ENCODE measurements at regions not wholly inside any gene's neighbourhood (a gene's known extent, or its start where the extent isn't known, plus 50 kb on each side); places are given as distances from the start of the nearest gene placed in this dataset.
"Not testable (repeated sequence)": the region's sequence is repeated elsewhere in the genome, so short reads cannot be mapped to it uniquely, and the experiment has no call there.

GRCh38 chr2:176934869-176935415, 277.7 kb upstream of the HNRNPA3 start:
- no peaks in the 10 kb centered on the region for H3K4me1 ChIP-seq
- no peak for TF ChIP-seq CTCF (IDR thresholded peaks at IDR 0.05; ENCODE audit: low read depth, low read length)
- H3K9me3 ChIP-seq: no peaks in the 10 kb centered on the region
- H3K36me3 ChIP-seq: no peaks in the 10 kb centered on the region
- no peak for DNase-seq
- H3K4me3 ChIP-seq (ENCODE audit: low read depth, low read length): no peak overlapping the region
- no peaks in the 10 kb centered on the region for H3K27me3 ChIP-seq

DNA sequence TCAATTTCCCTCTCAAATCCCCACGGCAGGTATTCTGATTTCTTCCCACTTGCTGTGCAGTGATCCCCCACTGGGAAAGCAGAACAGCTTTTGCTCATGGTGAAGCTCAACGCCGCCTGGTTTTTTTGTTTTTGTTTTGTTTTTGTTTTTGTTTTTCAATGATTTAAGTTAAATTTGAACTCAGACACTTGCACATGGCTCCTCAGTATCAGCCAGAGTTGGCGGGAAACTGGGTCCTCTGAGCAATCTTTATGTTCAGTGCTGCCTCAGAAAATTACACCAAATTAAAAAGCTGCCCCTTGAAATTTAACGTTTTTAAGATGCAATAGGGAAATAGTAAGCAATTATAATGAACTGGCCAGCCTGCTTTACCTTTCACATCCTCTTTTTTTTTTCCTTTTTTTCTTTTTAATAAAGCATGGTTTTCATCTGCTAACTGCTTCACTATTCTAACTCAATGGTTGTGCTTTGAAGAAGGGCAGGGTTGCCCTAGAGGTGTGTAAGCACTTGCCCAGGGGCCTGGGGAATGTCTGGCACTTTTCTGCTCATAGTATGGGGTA, 277.0 kb upstream of the HNRNPA3 start:
- DNase-seq: no peak
- Histone ChIP-seq H3K4me1 (no peaks in the 10 kb centered on the region), H3K36me3 (no peaks in the 10 kb centered on the region), H3K4me3 (ENCODE audit: low read depth, low read length) (no peak overlapping the region), H3K27me3 (no peaks in the 10 kb centered on the region), H3K9me3 (no peaks in the 10 kb centered on the region)
- TF ChIP-seq CTCF (IDR thresholded peaks at IDR 0.05; ENCODE audit: low read depth, low read length): no peak

DNA sequence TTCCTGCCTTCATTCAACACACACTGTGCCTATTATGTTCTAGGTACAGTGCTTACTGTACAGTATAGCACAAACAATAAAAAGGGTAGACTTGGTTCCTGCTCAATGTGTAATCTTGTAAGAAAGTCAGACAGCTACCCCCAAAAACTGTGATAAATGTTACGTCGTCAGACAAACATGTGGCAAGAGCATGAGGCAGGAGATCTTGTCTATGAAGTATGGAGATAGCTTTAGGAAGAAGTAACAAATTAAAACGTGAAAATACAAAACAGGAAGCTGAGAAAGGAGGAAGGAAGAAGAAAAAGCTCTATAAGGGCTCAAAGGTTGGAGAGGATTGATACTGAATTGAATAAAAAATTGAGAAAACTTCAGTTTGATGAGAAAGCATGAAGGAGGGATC, 276.2 kb upstream of the HNRNPA3 start:
- H3K4me1 ChIP-seq: no peaks in the 10 kb centered on the region
- H3K4me3 ChIP-seq (ENCODE audit: low read depth, low read length): no peak overlapping the region
- no peaks in the 10 kb centered on the region for H3K27me3 ChIP-seq
- TF ChIP-seq CTCF (IDR thresholded peaks at IDR 0.05; ENCODE audit: low read depth, low read length): no peak
- H3K36me3 ChIP-seq: no peaks in the 10 kb centered on the region
- no peaks in the 10 kb centered on the region for H3K9me3 ChIP-seq
- DNase-seq: no peak

DNA sequence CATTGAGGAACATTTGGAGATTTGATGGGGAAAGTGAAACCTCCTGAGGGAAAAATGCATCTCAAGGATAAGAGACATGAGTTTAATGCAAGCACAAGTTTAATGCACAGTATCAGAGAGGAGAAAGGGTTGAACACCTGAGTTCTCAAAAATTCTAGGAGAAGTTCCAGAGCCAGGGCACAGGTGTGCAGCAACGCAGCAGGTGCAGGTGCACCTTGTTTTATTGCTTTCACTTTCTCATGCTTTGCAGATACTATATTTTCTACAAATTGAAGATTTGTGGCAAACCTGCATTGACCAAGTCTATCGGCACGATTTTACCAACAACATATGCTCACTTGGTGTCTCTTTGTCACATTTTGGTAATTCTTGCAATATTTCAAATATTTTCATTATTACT, 267.6 kb upstream of the HNRNPA3 start:
- no peak for DNase-seq
- H3K36me3 ChIP-seq: no peaks in the 10 kb centered on the region
- TF ChIP-seq CTCF (IDR thresholded peaks at IDR 0.05; ENCODE audit: low read depth, low read length): no peak
- H3K4me3 ChIP-seq (ENCODE audit: low read depth, low read length): no peak overlapping the region
- no peaks in the 10 kb centered on the region for H3K9me3 ChIP-seq
- no peaks in the 10 kb centered on the region for H3K27me3 ChIP-seq
- no peaks in the 10 kb centered on the region for H3K4me1 ChIP-seq

- no peaks in the 10 kb centered on the region for H3K27me3 ChIP-seq
- TF ChIP-seq CTCF (IDR thresholded peaks at IDR 0.05; ENCODE audit: low read depth, low read length): no peak
- H3K4me3 ChIP-seq (ENCODE audit: low read depth, low read length): no peak overlapping the region
- DNase-seq: no peak
- H3K9me3 ChIP-seq: no peaks in the 10 kb centered on the region
- no peaks in the 10 kb centered on the region for H3K4me1 ChIP-seq
- no peaks in the 10 kb centered on the region for H3K36me3 ChIP-seq
These were observed 264.8 kb upstream of the HNRNPA3 start for GRCh38 chr2:176947754-176948153.

DNA sequence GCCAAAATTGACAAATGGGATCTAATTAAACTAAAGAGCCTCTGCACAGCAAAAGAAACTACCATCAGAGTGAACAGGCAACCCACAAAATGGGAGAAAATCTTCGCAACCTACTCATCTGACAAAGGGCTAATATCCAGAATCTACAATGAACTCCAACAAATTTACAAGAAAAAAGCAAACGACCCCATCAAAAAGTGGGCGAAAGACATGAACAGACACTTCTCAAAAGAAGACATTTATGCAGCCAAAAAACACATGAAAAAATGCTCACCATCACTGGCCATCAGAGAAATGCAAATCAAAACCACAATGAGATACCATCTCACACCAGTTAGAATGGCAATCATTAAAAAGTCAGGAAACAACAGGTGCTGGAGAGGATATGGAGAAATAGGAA, 261.4 kb upstream of the HNRNPA3 start:
- not testable (repeated sequence) for H3K27me3 ChIP-seq; H3K36me3 ChIP-seq; H3K4me1 ChIP-seq; DNase-seq; H3K4me3 ChIP-seq (ENCODE audit: low read depth, low read length); H3K9me3 ChIP-seq

DNA sequence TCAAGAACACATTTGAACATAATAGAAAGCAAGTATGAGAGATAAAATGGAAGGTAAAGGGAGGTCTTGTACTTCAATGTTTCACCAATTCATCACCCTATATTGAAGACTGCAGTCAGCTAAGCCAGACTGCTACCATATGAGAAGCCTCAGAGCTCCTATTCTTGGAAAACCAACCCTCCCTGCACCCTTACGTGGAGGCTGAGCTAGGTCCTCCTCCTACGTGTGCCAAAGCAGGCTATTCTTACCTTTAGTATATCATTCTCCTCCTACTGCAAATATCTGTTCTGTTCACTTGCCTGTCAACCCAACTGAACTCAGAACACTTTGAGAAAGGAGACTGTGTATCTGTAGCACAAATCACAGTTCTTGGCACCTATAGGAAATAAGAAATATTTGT, 255.8 kb upstream of the HNRNPA3 start:
- TF ChIP-seq CTCF (IDR thresholded peaks at IDR 0.05; ENCODE audit: low read depth, low read length): no peak
- Histone ChIP-seq H3K9me3 (no peaks in the 10 kb centered on the region), H3K4me3 (ENCODE audit: low read depth, low read length) (no peak overlapping the region), H3K36me3 (no peaks in the 10 kb centered on the region), H3K27me3 (no peaks in the 10 kb centered on the region), H3K4me1 (no peaks in the 10 kb centered on the region)
- no peak for DNase-seq
